Muscle layer of duodenum (tissue), 2 donors: ENCODE measurements at regions not wholly inside any gene's neighbourhood (a gene's known extent, or its start where the extent isn't known, plus 50 kb on each side); places are given as distances from the start of the nearest gene placed in this dataset.
A peak's percentile ranks its signal among the peaks of the same experiment; 100 is the strongest.
"Not testable (repeated sequence)": the region's sequence is repeated elsewhere in the genome, so short reads cannot be mapped to it uniquely, and the experiment has no call there.

Experiments
- H3K27ac ChIP-seq: one replicate; pipeline ENCODE4 v1.7.0; 2013; ENCODE audit warnings: mild to moderate bottlenecking, low read length
- H3K27me3 ChIP-seq: one replicate; pipeline ENCODE4 v1.7.0; 2013; ENCODE audit warnings: low read depth, mild to moderate bottlenecking, control low read depth, low read length
- H3K36me3 ChIP-seq, 2 donors: one replicate each; pipeline ENCODE4 v1.7.0; 2013; ENCODE audit warnings: low read length in 2 of 2, control low read depth in 1 of 2, mild to moderate bottlenecking in 1 of 2; ENCODE audit not compliant: insufficient read depth in 2 of 2, control insufficient read depth in 1 of 2
- H3K4me1 ChIP-seq, 2 donors: one replicate each; pipeline ENCODE4 v1.7.0; 2013; ENCODE audit warnings: low read length in 2 of 2, mild to moderate bottlenecking in 2 of 2, control low read depth in 1 of 2, moderate library complexity in 1 of 2; ENCODE audit not compliant: insufficient read depth in 2 of 2, control insufficient read depth in 1 of 2
- H3K4me3 ChIP-seq, 2 donors: one replicate each; pipeline ENCODE4 v1.7.0; 2013; ENCODE audit warnings: low read length in 2 of 2, low read depth in 1 of 2, mild to moderate bottlenecking in 1 of 2
- H3K9me3 ChIP-seq, 2 donors: one replicate each; pipeline ENCODE4 v1.7.0; 2013; ENCODE audit warnings: low read length in 2 of 2, control low read depth in 1 of 2, mild to moderate bottlenecking in 1 of 2; ENCODE audit not compliant: control insufficient read depth in 1 of 2
- donor health status: healthy.

- H3K36me3 ChIP-seq, H3K4me1 ChIP-seq, H3K9me3 ChIP-seq, H3K27me3 ChIP-seq, H3K27ac ChIP-seq: not testable (repeated sequence)
- H3K4me3 ChIP-seq = peak overlapping the region in 1 of 2 donors; percentile 48
Observed at GRCh38 chr3:75579981-75580782, 83.9 kb upstream of the FRG2C start.

GRCh38 chr3:75582536-75582935 lies 81.6 kb upstream of the FRG2C start:
- H3K27me3 ChIP-seq, H3K36me3 ChIP-seq, H3K27ac ChIP-seq, H3K4me1 ChIP-seq, H3K4me3 ChIP-seq, H3K9me3 ChIP-seq: not testable (repeated sequence)

- not testable (repeated sequence) for H3K4me1 ChIP-seq, H3K9me3 ChIP-seq, H3K36me3 ChIP-seq, H3K4me3 ChIP-seq, H3K27me3 ChIP-seq, H3K27ac ChIP-seq
Observed at GRCh38 chr3:75583116-75583515, 81.0 kb upstream of the FRG2C start.

GRCh38 chr3:75587695-75588094 lies 76.4 kb upstream of the FRG2C start:
- not testable (repeated sequence) for H3K4me1 ChIP-seq, H3K27me3 ChIP-seq, H3K36me3 ChIP-seq, H3K9me3 ChIP-seq, H3K4me3 ChIP-seq, H3K27ac ChIP-seq

GRCh38 chr3:75590382-75590781 lies 73.7 kb upstream of the FRG2C start:
- H3K27ac ChIP-seq, H3K4me1 ChIP-seq, H3K27me3 ChIP-seq, H3K4me3 ChIP-seq, H3K9me3 ChIP-seq, H3K36me3 ChIP-seq: not testable (repeated sequence)

GRCh38 chr3:75604286-75604934 lies 59.7 kb upstream of the FRG2C start:
- not testable (repeated sequence) for H3K4me1 ChIP-seq, H3K27ac ChIP-seq, H3K4me3 ChIP-seq, H3K36me3 ChIP-seq, H3K9me3 ChIP-seq, H3K27me3 ChIP-seq

GRCh38 chr3:75607996-75608395 lies 56.1 kb upstream of the FRG2C start:
- H3K27me3 ChIP-seq, H3K9me3 ChIP-seq, H3K36me3 ChIP-seq, H3K4me1 ChIP-seq, H3K4me3 ChIP-seq, H3K27ac ChIP-seq: not testable (repeated sequence)

GRCh38 chr3:75609598-75609997 lies 54.5 kb upstream of the FRG2C start:
- not testable (repeated sequence) for H3K4me1 ChIP-seq, H3K36me3 ChIP-seq, H3K4me3 ChIP-seq, H3K9me3 ChIP-seq, H3K27me3 ChIP-seq, H3K27ac ChIP-seq

- no peak overlapping the region for H3K4me3 ChIP-seq
- H3K27ac ChIP-seq = no peak overlapping the region
- no peaks in the 10 kb centered on the region for H3K9me3 ChIP-seq
- no peaks in the 10 kb centered on the region for H3K4me1 ChIP-seq
- no peaks in the 10 kb centered on the region for H3K36me3 ChIP-seq
- no peaks in the 10 kb centered on the region for H3K27me3 ChIP-seq
Observed at GRCh38 chr3:75610773-75611172, 53.4 kb upstream of the FRG2C start.

GRCh38 chr3:75611724-75612460 lies 52.2 kb upstream of the FRG2C start:
- H3K4me1 ChIP-seq, H3K4me3 ChIP-seq, H3K27ac ChIP-seq, H3K9me3 ChIP-seq, H3K27me3 ChIP-seq, H3K36me3 ChIP-seq: not testable (repeated sequence)
